H9 (cell line): ENCODE measurements at regions not wholly inside any gene's neighbourhood (a gene's known extent, or its start where the extent isn't known, plus 50 kb on each side); places are given as distances from the start of the nearest gene placed in this dataset.

Experiments used
- DNase-seq: peaks from one replicate; pipeline ENCODE4 v3.0.0-alpha.2; 2017
- H2AFZ ChIP-seq: one replicate; pipeline ENCODE4 v1.6.1; 2013; ENCODE audit warnings: mild to moderate bottlenecking, low read length, control low read depth, moderate library complexity
- H2AK5ac ChIP-seq: 2 replicates; pipeline ENCODE4 v1.6.1; 2013; ENCODE audit warnings: low read length, control low read depth, mixed read lengths; ENCODE audit not compliant: insufficient read length
- H2BK120ac ChIP-seq: one replicate; pipeline ENCODE4 v1.6.1; 2013; ENCODE audit warnings: low read depth, mild to moderate bottlenecking, low read length, control low read depth, inconsistent platforms; ENCODE audit not compliant: poor library complexity, severe bottlenecking
- H2BK12ac ChIP-seq: 2 replicates; pipeline ENCODE4 v1.6.1; 2013; ENCODE audit warnings: low read length, control low read depth, mixed read lengths, low read depth; ENCODE audit not compliant: insufficient read length
- H2BK15ac ChIP-seq: 2 replicates; pipeline ENCODE4 v1.6.1; 2013; ENCODE audit warnings: low read depth, low read length, control low read depth
- H2BK20ac ChIP-seq: one replicate; pipeline ENCODE4 v1.6.1; 2013; ENCODE audit warnings: low read depth, mild to moderate bottlenecking, low read length, control low read depth, inconsistent platforms; ENCODE audit not compliant: poor library complexity, severe bottlenecking
- H2BK5ac ChIP-seq: 2 replicates; pipeline ENCODE4 v1.6.1; 2013; ENCODE audit warnings: low read length, control low read depth, mixed read lengths; ENCODE audit not compliant: insufficient read length
- H3K14ac ChIP-seq: 2 replicates; pipeline ENCODE4 v1.6.1; 2013; ENCODE audit warnings: low read length, control low read depth; ENCODE audit not compliant: insufficient read depth
- H3K18ac ChIP-seq: 2 replicates; pipeline ENCODE4 v1.6.1; 2013; ENCODE audit warnings: low read depth, mild to moderate bottlenecking, mixed read lengths, low read length, control low read depth; ENCODE audit not compliant: insufficient read length
- H3K23ac ChIP-seq: 2 replicates; pipeline ENCODE4 v1.6.1; 2013; ENCODE audit warnings: low read length, control low read depth, mixed read lengths, low read depth; ENCODE audit not compliant: insufficient read length
- H3K23me2 ChIP-seq: 2 replicates; pipeline ENCODE4 v1.6.1; 2013; ENCODE audit warnings: low read depth, mild to moderate bottlenecking, mixed read lengths, low read length, control low read depth; ENCODE audit not compliant: insufficient read length, poor library complexity, severe bottlenecking
- H3K27ac ChIP-seq: 2 replicates; pipeline ENCODE4 v1.5.1; 2013; ENCODE audit warnings: low read length, control low read depth, mixed read lengths, low read depth; ENCODE audit not compliant: insufficient read length
- H3K27me3 ChIP-seq: 2 replicates; pipeline ENCODE4 v1.6.1; 2013; ENCODE audit warnings: low read length, control low read depth, inconsistent platforms; ENCODE audit not compliant: insufficient read depth
- H3K4ac ChIP-seq: 2 replicates; pipeline ENCODE4 v1.6.1; 2013; ENCODE audit warnings: low read depth, mild to moderate bottlenecking, control low read depth, inconsistent platforms, low read length, moderate library complexity
- H3K4me1 ChIP-seq: 2 replicates; pipeline ENCODE4 v1.6.1; 2013; ENCODE audit warnings: low read length, control low read depth, inconsistent platforms; ENCODE audit not compliant: insufficient read depth
- H3K4me2 ChIP-seq: 2 replicates; pipeline ENCODE4 v1.6.1; 2013; ENCODE audit warnings: low read length, control low read depth, mixed read lengths; ENCODE audit not compliant: insufficient read length, insufficient read depth
- H3K56ac ChIP-seq: 2 replicates; pipeline ENCODE4 v1.6.1; 2013; ENCODE audit warnings: low read depth, mild to moderate bottlenecking, mixed read lengths, low read length, control low read depth; ENCODE audit not compliant: insufficient read length
- H3K79me1 ChIP-seq: 2 replicates; pipeline ENCODE4 v1.6.1; 2013; ENCODE audit warnings: low read depth, mild to moderate bottlenecking, moderate library complexity, low read length, control low read depth, inconsistent platforms; ENCODE audit not compliant: insufficient read depth, poor library complexity, severe bottlenecking
- H3K79me2 ChIP-seq: 2 replicates; pipeline ENCODE4 v1.6.1; 2013; ENCODE audit warnings: low read length, control low read depth, inconsistent platforms; ENCODE audit not compliant: insufficient read depth
- H3K9ac ChIP-seq: 2 replicates; pipeline ENCODE4 v1.6.1; 2013; ENCODE audit warnings: low read length, control low read depth, mixed read lengths; ENCODE audit not compliant: insufficient read length; ENCODE audit errors: extremely low read depth
- H3K9me3 ChIP-seq: one replicate; pipeline ENCODE4 v1.6.1; 2013; ENCODE audit warnings: low read depth, low read length, inconsistent platforms; ENCODE audit not compliant: control insufficient read depth
- H3T11ph ChIP-seq: one replicate; pipeline ENCODE4 v1.6.1; 2013; ENCODE audit warnings: mild to moderate bottlenecking, low read length, control low read depth, inconsistent platforms
- H4K20me1 ChIP-seq: one replicate; pipeline ENCODE4 v1.6.1; 2013; ENCODE audit not compliant: control insufficient read depth, insufficient read length, insufficient read depth
- H4K5ac ChIP-seq: 2 replicates; pipeline ENCODE4 v1.6.1; 2013; ENCODE audit warnings: low read depth, mild to moderate bottlenecking, mixed read lengths, low read length, control low read depth; ENCODE audit not compliant: insufficient read length
- H4K8ac ChIP-seq: replicated peaks from 2 replicates; pipeline ENCODE4 v1.6.1; 2013; ENCODE audit warnings: low read length, control low read depth, mixed read lengths, low read depth; ENCODE audit not compliant: insufficient read length
- H4K91ac ChIP-seq: 2 replicates; pipeline ENCODE4 v1.6.1; 2013; ENCODE audit warnings: low read depth, mild to moderate bottlenecking, moderate library complexity, mixed read lengths, low read length, control low read depth; ENCODE audit not compliant: insufficient read length
- H3K27ac Mint-ChIP-seq, 3 experiments: 2 replicates in 2 of 3; 3 replicates in 1 of 3; pipeline ENCODE4 v1.8.0; 2020 to 2021; ENCODE audit warnings: mixed read lengths in 3 of 3, mild to moderate bottlenecking in 1 of 3, moderate library complexity in 1 of 3
- H3K27me3 Mint-ChIP-seq: 2 replicates; pipeline ENCODE4 v1.8.0; 2021; ENCODE audit warnings: low read depth, mild to moderate bottlenecking, moderate library complexity, mixed read lengths
- H3K36me3 Mint-ChIP-seq, 3 experiments: 2 replicates in 2 of 3; 3 replicates in 1 of 3; pipeline ENCODE4 v1.8.0; 2020 to 2021; ENCODE audit warnings: low read depth in 3 of 3, mixed read lengths in 3 of 3; ENCODE audit not compliant: insufficient read depth in 1 of 3
- H3K4me1 Mint-ChIP-seq, 2 experiments: 2 replicates each; pipeline ENCODE4 v1.8.0; 2020; ENCODE audit warnings: mixed read lengths in 2 of 2
- H3K4me3 Mint-ChIP-seq, 2 experiments: 2 replicates in 1 of 2; 3 replicates in 1 of 2; pipeline ENCODE4 v1.8.0; 2020 to 2021; ENCODE audit warnings: mild to moderate bottlenecking in 2 of 2, mixed read lengths in 2 of 2, moderate library complexity in 1 of 2
- H3K9me3 Mint-ChIP-seq, 2 experiments: 2 replicates in 1 of 2; 3 replicates in 1 of 2; pipeline ENCODE4 v1.8.0; 2020; ENCODE audit warnings: mild to moderate bottlenecking in 2 of 2, mixed read lengths in 2 of 2, moderate library complexity in 1 of 2
- WGBS: extraction: QIAGEN DNeasy Blood & Tissue Kit; methylation state at CpG from one replicate; pipeline ENCODE4 v1.1.7; 2013; ENCODE audit warnings: missing lambda C conversion rate, low lambda C conversion rate, mixed read lengths; ENCODE audit not compliant: insufficient read length; ENCODE audit errors: extremely low coverage; 5-methylcytosine and 5-hydroxymethylcytosine counted together
- TF ChIP-seq, protein P1 (sequence below): fragments of 200-600 bp; sonication (generic); conservative IDR thresholded peaks from 3 replicates; pipeline ENCODE4 v1.8.0; 2021; ENCODE audit warnings: antibody characterized with exemption, mild to moderate bottlenecking

GRCh38 chr1:213905344-213905743 lies 82.4 kb upstream of the PROX1 start:
- H3K14ac ChIP-seq = no peak overlapping the region
- no peak overlapping the region for H3K9ac ChIP-seq
- Mint-ChIP-seq H3K36me3 (no peaks in the 10 kb centered on the region), H3K27ac (no peak overlapping the region), H3K4me1 (no peaks in the 10 kb centered on the region), H3K27me3 (peaks cover 2% of the 10 kb centered on the region; the same call in 1 of the 2 replicates), H3K4me3 (no peak overlapping the region), H3K9me3 (no peaks in the 10 kb centered on the region)
- no peak overlapping the region for H2BK15ac ChIP-seq
- no peaks in the 10 kb centered on the region for H4K20me1 ChIP-seq
- WGBS = no CpG with 5 or more reads among the region's 13 CpGs
- H3K9me3 ChIP-seq = no peaks in the 10 kb centered on the region
- H3K56ac ChIP-seq = no peak overlapping the region
- H3K23me2 ChIP-seq = no peaks in the 10 kb centered on the region
- H2BK120ac ChIP-seq = no peak overlapping the region
- H3K18ac ChIP-seq = no peak overlapping the region
- no peaks in the 10 kb centered on the region for H3K79me2 ChIP-seq
- H2BK5ac ChIP-seq = no peak overlapping the region
- H4K91ac ChIP-seq = no peak overlapping the region
- H3K79me1 ChIP-seq = no peaks in the 10 kb centered on the region
- H3K4me2 ChIP-seq = no peak overlapping the region
- H3K27ac ChIP-seq = no peak overlapping the region
- H2BK20ac ChIP-seq = no peak overlapping the region
- H2AK5ac ChIP-seq = no peak overlapping the region
- H3K27me3 ChIP-seq = no peaks in the 10 kb centered on the region
- DNase-seq = no peak
- H4K8ac ChIP-seq = no peak overlapping the region
- no peak overlapping the region for H3T11ph ChIP-seq
- no peak overlapping the region for H3K4ac ChIP-seq
- H3K4me1 ChIP-seq = no peaks in the 10 kb centered on the region
- no peak overlapping the region for H2AFZ ChIP-seq
- TF ChIP-seq, protein P1, sequence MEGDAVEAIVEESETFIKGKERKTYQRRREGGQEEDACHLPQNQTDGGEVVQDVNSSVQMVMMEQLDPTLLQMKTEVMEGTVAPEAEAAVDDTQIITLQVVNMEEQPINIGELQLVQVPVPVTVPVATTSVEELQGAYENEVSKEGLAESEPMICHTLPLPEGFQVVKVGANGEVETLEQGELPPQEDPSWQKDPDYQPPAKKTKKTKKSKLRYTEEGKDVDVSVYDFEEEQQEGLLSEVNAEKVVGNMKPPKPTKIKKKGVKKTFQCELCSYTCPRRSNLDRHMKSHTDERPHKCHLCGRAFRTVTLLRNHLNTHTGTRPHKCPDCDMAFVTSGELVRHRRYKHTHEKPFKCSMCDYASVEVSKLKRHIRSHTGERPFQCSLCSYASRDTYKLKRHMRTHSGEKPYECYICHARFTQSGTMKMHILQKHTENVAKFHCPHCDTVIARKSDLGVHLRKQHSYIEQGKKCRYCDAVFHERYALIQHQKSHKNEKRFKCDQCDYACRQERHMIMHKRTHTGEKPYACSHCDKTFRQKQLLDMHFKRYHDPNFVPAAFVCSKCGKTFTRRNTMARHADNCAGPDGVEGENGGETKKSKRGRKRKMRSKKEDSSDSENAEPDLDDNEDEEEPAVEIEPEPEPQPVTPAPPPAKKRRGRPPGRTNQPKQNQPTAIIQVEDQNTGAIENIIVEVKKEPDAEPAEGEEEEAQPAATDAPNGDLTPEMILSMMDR = no peak
- H3K23ac ChIP-seq = no peak overlapping the region
- H2BK12ac ChIP-seq = no peak overlapping the region
- no peak overlapping the region for H4K5ac ChIP-seq
